SK-N-SH (cell line): ENCODE measurements at regions not wholly inside any gene's neighbourhood (a gene's known extent, or its start where the extent isn't known, plus 50 kb on each side); places are given as distances from the start of the nearest gene placed in this dataset.

Experiments
- CTCF ChIA-PET: fragments of 300-600, 350-600 bp; formaldehyde crosslinking; extraction: SDS; loops from one replicate; lab custom pipeline; 2021; lab: Yijun Ruan, JAX
- POLR2A ChIA-PET: fragments of 350-600 bp; sonication (Branson Sonifier 250); formaldehyde crosslinking; extraction: SDS; loops from one replicate; lab custom pipeline; 2020; ENCODE audit warnings: antibody characterized with exemption, inconsistent platforms; lab: Yijun Ruan, JAX
- DNase-seq: peaks from one replicate; pipeline ENCODE4 v3.0.0; 2012
- H2AFZ ChIP-seq: fragments of 200-600 bp; sonication (generic); 2 replicates; pipeline ENCODE4 v1.8.1; 2016; ENCODE audit warnings: antibody characterized with exemption, mild to moderate bottlenecking, low read depth
- H3F3A ChIP-seq: fragments of 200-600 bp; sonication (generic); replicated peaks from 2 replicates; pipeline ENCODE3; 2016; ENCODE audit warnings: antibody characterized with exemption, mild to moderate bottlenecking; ENCODE audit not compliant: insufficient read depth
- H3K27ac ChIP-seq, 2 experiments: fragments of 200-500 bp in 1 of 2; fragments of 200-600 bp in 1 of 2; sonication (Bioruptor generic) in 1 of 2; sonication (generic), shearing (Covaris generic) in 1 of 2; 2 replicates each; pipeline versions ENCODE4 v1.5.1 to v1.6.1; 2014 to 2016; ENCODE audit warnings: low read depth in 2 of 2, inconsistent platforms in 1 of 2, low read length in 1 of 2, mild to moderate bottlenecking in 1 of 2, mixed read lengths in 1 of 2
- H3K27me3 ChIP-seq: fragments of 200-600 bp; sonication (generic), shearing (Covaris generic); 2 replicates; pipeline ENCODE4 v1.6.1; 2016; ENCODE audit warnings: mixed run types; ENCODE audit not compliant: insufficient read depth
- H3K36me3 ChIP-seq, 2 experiments: fragments of 200-500 bp in 1 of 2; fragments of 200-600 bp in 1 of 2; sonication (Bioruptor generic) in 1 of 2; sonication (generic) in 1 of 2; replicated peaks in 1 of 2; 2 replicates each; pipeline versions ENCODE3 to v1.5.1; 2014 to 2016; ENCODE audit warnings: low read length in 1 of 2, mild to moderate bottlenecking in 1 of 2; ENCODE audit not compliant: insufficient read depth in 2 of 2, control insufficient read depth in 1 of 2
- H3K4me1 ChIP-seq, 2 experiments: fragments of 200-500 bp in 1 of 2; fragments of 200-600 bp in 1 of 2; sonication (Bioruptor generic) in 1 of 2; sonication (generic), shearing (Covaris generic) in 1 of 2; 2 replicates each; pipeline versions ENCODE4 v1.5.1 to v1.6.1; 2014 to 2016; ENCODE audit warnings: low read depth in 1 of 2, low read length in 1 of 2, mixed run types in 1 of 2; ENCODE audit not compliant: insufficient read depth in 2 of 2, control insufficient read depth in 1 of 2
- H3K4me2 ChIP-seq: fragments of 200-600 bp; sonication (generic), shearing (Covaris generic); 2 replicates; pipeline ENCODE4 v1.6.1; 2017; ENCODE audit warnings: mixed run types
- H3K4me3 ChIP-seq, 2 experiments: fragments of 200-500 bp in 1 of 2; fragments of 200-600 bp in 1 of 2; sonication (Bioruptor generic) in 1 of 2; sonication (generic), shearing (Covaris generic) in 1 of 2; 2 replicates each; pipeline versions ENCODE4 v1.5.1 to v1.8.1; 2014 to 2016; ENCODE audit warnings: low read depth in 2 of 2, inconsistent platforms in 1 of 2, low read length in 1 of 2, mild to moderate bottlenecking in 1 of 2, mixed read lengths in 1 of 2, moderate library complexity in 1 of 2
- H3K79me2 ChIP-seq: fragments of 200-600 bp; sonication (generic); 2 replicates; pipeline ENCODE4 v1.8.1; 2017; ENCODE audit warnings: mild to moderate bottlenecking; ENCODE audit not compliant: insufficient read depth
- H3K9ac ChIP-seq: fragments of 200-600 bp; sonication (generic); 2 replicates; pipeline ENCODE4 v1.6.1; 2017; ENCODE audit warnings: mixed run types
- H3K9me2 ChIP-seq: fragments of 200-600 bp; sonication (generic); 2 replicates; pipeline ENCODE4 v1.6.1; 2017; ENCODE audit warnings: mixed run types
- H3K9me3 ChIP-seq: fragments of 200-600 bp; sonication (generic); 2 replicates; pipeline ENCODE4 v1.6.1; 2017; ENCODE audit warnings: mixed run types, mild to moderate bottlenecking, moderate library complexity
- H4K20me1 ChIP-seq: fragments of 200-600 bp; sonication (generic); 2 replicates; pipeline ENCODE4 v1.6.1; 2017; ENCODE audit warnings: mild to moderate bottlenecking, mixed run types; ENCODE audit not compliant: insufficient read depth
- EP300 ChIP-seq, 2 experiments: IDR thresholded peaks; 2 replicates each; pipeline versions ENCODE4 v1.4.0 to v1.6.1; 2012; ENCODE audit warnings: borderline replicate concordance in 1 of 2, low read depth in 1 of 2, low read length in 1 of 2
- EZH2phosphoT487 ChIP-seq: fragments of 200-600 bp; sonication (generic); IDR thresholded peaks from 2 replicates; pipeline ENCODE4 v1.6.1; 2017; ENCODE audit warnings: low read depth, mixed run types, mild to moderate bottlenecking, antibody characterized with exemption, moderate library complexity, borderline replicate concordance
- GABPA ChIP-seq: IDR thresholded peaks from 2 replicates; pipeline ENCODE4 v1.4.0; 2012; ENCODE audit warnings: low read depth, mild to moderate bottlenecking
- RAD21 ChIP-seq: IDR thresholded peaks from 2 replicates; pipeline ENCODE4 v1.6.1; 2012; ENCODE audit warnings: mild to moderate bottlenecking, low read length
- RFX5 ChIP-seq: IDR thresholded peaks from 2 replicates; pipeline ENCODE4 v1.6.1; 2012; ENCODE audit warnings: mild to moderate bottlenecking, improper control_type of control experiment, low read length
- RXRA ChIP-seq: IDR thresholded peaks from 2 replicates; pipeline ENCODE4 v1.4.0; 2012; ENCODE audit warnings: low read depth, mild to moderate bottlenecking, borderline replicate concordance
- TCF12 ChIP-seq: IDR thresholded peaks from 2 replicates; pipeline ENCODE4 v1.4.0; 2012
- YY1 ChIP-seq: IDR thresholded peaks from 2 replicates; pipeline ENCODE4 v1.4.0; 2012; ENCODE audit warnings: low read depth, mild to moderate bottlenecking
- ZBTB33 ChIP-seq: IDR thresholded peaks from 2 replicates; pipeline ENCODE4 v1.4.0; 2012; ENCODE audit warnings: low read depth, borderline replicate concordance
- WGBS: methylation state at CpG from one replicate; pipeline ENCODE4 v1.1.6; 2017; ENCODE audit warnings: low lambda C conversion rate; 5-methylcytosine and 5-hydroxymethylcytosine counted together
- TF ChIP-seq, protein P1 (sequence below): fragments of 200-600 bp; sonication (generic); IDR thresholded peaks from 2 replicates; pipeline ENCODE4 v1.6.1; 2017; ENCODE audit warnings: antibody characterized with exemption, mild to moderate bottlenecking, moderate library complexity
- TF ChIP-seq, protein P2 (sequence below): IDR thresholded peaks from 2 replicates; pipeline ENCODE4 v1.6.1; 2012; ENCODE audit warnings: mild to moderate bottlenecking, low read depth, low read length, moderate library complexity
- TF ChIP-seq, protein P3 (sequence below): IDR thresholded peaks from 2 replicates; pipeline ENCODE4; 2012
- TF ChIP-seq, protein P4 (sequence below): IDR thresholded peaks from 2 replicates; pipeline ENCODE4 v1.4.0; 2012; ENCODE audit warnings: low read depth

DNA sequence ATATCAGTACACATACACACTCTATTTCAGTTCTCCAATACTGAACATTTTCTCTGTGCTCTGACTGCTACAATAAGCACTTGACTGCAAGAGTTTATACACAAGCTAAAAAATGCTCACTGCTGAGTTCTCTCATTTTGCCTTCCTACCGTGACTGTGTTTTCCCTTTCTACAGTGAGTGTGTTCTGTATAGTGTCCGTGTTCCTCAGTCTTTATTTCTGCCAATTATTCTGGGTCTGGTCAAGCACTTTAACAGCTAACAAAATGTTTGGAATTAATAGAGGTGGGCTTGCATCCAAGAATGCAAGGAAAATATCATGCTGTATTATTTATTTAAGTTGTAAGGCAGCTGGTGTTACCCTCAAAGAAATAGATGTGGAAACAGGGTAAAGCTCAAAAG, 217.0 kb upstream of the NREP start:
- Histone ChIP-seq H3K9me3 (no peaks in the 10 kb centered on the region), H3K9me2 (no peaks in the 10 kb centered on the region), H3F3A (peaks cover 14% of the 10 kb centered on the region), H3K4me2 (no peak overlapping the region), H3K79me2 (no peaks in the 10 kb centered on the region), H3K27ac (peak overlapping the region in 1 of 2 experiments; percentile 36; a peak in 2 of 4 replicates), H3K4me1 (peaks cover 12 to 13% of the 10 kb centered on the region in 2 experiments; a peak in 3 of 4 replicates)
- CTCF ChIA-PET: no interaction called here
- WGBS: 35% methylated on average over 2 of the region's 2 CpGs
- no peak for DNase-seq
- TF ChIP-seq ZBTB33: no peak
- TF ChIP-seq, all 33 proteins: peak for 0
- Histone ChIP-seq H3K9ac (no peak overlapping the region), H3K27me3 (no peaks in the 10 kb centered on the region), H4K20me1 (no peaks in the 10 kb centered on the region), H2AFZ (no peak overlapping the region), H3K4me3 (no peak overlapping the region), H3K36me3 (no peaks in the 10 kb centered on the region)
- POLR2A ChIA-PET: no interaction called here

DNA sequence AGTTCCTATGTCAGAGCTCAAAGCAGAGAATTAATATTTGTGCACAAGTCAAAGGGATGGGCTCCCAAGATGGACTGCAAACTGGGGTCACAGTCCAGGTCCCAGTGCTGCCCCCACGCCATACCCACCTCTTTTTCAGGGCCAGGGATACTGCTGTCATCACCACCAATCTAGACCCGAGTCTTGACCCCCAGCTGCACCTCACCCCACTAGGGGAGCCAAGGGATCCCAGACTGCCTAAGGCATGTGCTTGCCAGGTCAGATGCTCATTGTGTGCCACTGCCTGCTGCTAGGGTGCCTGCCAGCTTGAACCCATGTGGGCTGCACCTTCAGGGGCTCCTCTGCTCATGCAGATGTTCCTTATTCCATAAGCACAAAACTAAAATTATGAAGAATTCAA, 215.6 kb upstream of the NREP start:
- no peak overlapping the region for H3K4me3 ChIP-seq
- peaks cover 12 to 13% of the 10 kb centered on the region in 2 experiments; a peak in 3 of 4 replicates for H3K4me1 ChIP-seq
- peaks cover 18% of the 10 kb centered on the region for H3F3A ChIP-seq
- TF ChIP-seq TCF12 (no peak), GABPA (no peak), EZH2phosphoT487 (no peak), RAD21 (no peak), RXRA (no peak), YY1 (no peak)
- TF ChIP-seq, protein P1, sequence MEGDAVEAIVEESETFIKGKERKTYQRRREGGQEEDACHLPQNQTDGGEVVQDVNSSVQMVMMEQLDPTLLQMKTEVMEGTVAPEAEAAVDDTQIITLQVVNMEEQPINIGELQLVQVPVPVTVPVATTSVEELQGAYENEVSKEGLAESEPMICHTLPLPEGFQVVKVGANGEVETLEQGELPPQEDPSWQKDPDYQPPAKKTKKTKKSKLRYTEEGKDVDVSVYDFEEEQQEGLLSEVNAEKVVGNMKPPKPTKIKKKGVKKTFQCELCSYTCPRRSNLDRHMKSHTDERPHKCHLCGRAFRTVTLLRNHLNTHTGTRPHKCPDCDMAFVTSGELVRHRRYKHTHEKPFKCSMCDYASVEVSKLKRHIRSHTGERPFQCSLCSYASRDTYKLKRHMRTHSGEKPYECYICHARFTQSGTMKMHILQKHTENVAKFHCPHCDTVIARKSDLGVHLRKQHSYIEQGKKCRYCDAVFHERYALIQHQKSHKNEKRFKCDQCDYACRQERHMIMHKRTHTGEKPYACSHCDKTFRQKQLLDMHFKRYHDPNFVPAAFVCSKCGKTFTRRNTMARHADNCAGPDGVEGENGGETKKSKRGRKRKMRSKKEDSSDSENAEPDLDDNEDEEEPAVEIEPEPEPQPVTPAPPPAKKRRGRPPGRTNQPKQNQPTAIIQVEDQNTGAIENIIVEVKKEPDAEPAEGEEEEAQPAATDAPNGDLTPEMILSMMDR: no peak
- H3K9me2 ChIP-seq: no peaks in the 10 kb centered on the region
- H4K20me1 ChIP-seq: no peaks in the 10 kb centered on the region
- H3K36me3 ChIP-seq: no peaks in the 10 kb centered on the region
- H3K27ac ChIP-seq: no peak overlapping the region
- CTCF ChIA-PET: interaction anchor here (0.8 kb wide), 1 partner anchor 14 kb away, joined by 3 read pairs; no protein-coding TSS in a partner anchor
- H3K9ac ChIP-seq: no peak overlapping the region
- no peaks in the 10 kb centered on the region for H3K27me3 ChIP-seq
- 56% methylated on average over 2 of the region's 2 CpGs for WGBS
- DNase-seq: no peak
- H3K79me2 ChIP-seq: no peaks in the 10 kb centered on the region
- POLR2A ChIA-PET: no interaction called here
- H3K9me3 ChIP-seq: no peaks in the 10 kb centered on the region
- H2AFZ ChIP-seq: no peak overlapping the region
- no peak overlapping the region for H3K4me2 ChIP-seq

GRCh38 chr5:111972080-111972479, 215.1 kb upstream of the NREP start:
- Histone ChIP-seq H3K27ac (no peak overlapping the region), H3K4me2 (no peak overlapping the region)
- POLR2A ChIA-PET: no interaction called here
- TF ChIP-seq RFX5 (no peak), TCF12 (no peak), EP300 (IDR thresholded peaks at IDR 0.05; ENCODE audit: borderline replicate concordance in 1 of 2, low read depth in 1 of 2, low read length in 1 of 2) (no peak)
- TF ChIP-seq, protein P2, sequence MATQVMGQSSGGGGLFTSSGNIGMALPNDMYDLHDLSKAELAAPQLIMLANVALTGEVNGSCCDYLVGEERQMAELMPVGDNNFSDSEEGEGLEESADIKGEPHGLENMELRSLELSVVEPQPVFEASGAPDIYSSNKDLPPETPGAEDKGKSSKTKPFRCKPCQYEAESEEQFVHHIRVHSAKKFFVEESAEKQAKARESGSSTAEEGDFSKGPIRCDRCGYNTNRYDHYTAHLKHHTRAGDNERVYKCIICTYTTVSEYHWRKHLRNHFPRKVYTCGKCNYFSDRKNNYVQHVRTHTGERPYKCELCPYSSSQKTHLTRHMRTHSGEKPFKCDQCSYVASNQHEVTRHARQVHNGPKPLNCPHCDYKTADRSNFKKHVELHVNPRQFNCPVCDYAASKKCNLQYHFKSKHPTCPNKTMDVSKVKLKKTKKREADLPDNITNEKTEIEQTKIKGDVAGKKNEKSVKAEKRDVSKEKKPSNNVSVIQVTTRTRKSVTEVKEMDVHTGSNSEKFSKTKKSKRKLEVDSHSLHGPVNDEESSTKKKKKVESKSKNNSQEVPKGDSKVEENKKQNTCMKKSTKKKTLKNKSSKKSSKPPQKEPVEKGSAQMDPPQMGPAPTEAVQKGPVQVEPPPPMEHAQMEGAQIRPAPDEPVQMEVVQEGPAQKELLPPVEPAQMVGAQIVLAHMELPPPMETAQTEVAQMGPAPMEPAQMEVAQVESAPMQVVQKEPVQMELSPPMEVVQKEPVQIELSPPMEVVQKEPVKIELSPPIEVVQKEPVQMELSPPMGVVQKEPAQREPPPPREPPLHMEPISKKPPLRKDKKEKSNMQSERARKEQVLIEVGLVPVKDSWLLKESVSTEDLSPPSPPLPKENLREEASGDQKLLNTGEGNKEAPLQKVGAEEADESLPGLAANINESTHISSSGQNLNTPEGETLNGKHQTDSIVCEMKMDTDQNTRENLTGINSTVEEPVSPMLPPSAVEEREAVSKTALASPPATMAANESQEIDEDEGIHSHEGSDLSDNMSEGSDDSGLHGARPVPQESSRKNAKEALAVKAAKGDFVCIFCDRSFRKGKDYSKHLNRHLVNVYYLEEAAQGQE: no peak
- TF ChIP-seq, protein P3, sequence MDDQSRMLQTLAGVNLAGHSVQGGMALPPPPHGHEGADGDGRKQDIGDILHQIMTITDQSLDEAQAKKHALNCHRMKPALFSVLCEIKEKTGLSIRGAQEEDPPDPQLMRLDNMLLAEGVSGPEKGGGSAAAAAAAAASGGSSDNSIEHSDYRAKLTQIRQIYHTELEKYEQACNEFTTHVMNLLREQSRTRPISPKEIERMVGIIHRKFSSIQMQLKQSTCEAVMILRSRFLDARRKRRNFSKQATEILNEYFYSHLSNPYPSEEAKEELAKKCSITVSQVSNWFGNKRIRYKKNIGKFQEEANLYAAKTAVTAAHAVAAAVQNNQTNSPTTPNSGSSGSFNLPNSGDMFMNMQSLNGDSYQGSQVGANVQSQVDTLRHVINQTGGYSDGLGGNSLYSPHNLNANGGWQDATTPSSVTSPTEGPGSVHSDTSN: no peak
- TF ChIP-seq, protein P4, sequence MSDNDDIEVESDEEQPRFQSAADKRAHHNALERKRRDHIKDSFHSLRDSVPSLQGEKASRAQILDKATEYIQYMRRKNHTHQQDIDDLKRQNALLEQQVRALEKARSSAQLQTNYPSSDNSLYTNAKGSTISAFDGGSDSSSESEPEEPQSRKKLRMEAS: no peak

More at GRCh38 chr5:111972080-111972479, 215.1 kb upstream of the NREP start:
- H3K9me3 ChIP-seq: no peaks in the 10 kb centered on the region
- WGBS: 86% methylated on average over 2 of the region's 2 CpGs
- DNase-seq: no peak
- H3K27me3 ChIP-seq: no peaks in the 10 kb centered on the region
- no peak overlapping the region for H3K4me3 ChIP-seq
- no peaks in the 10 kb centered on the region for H3K79me2 ChIP-seq
- H4K20me1 ChIP-seq: no peaks in the 10 kb centered on the region
- no peak overlapping the region for H3K9ac ChIP-seq
- peaks cover 18% of the 10 kb centered on the region for H3F3A ChIP-seq
- H3K4me1 ChIP-seq: peaks cover 12 to 13% of the 10 kb centered on the region in 2 experiments; a peak in 3 of 4 replicates
- CTCF ChIA-PET: interaction anchor here (0.8 kb wide), 1 partner anchor 14 kb away, joined by 3 read pairs; no protein-coding TSS in a partner anchor
- H2AFZ ChIP-seq: no peak overlapping the region
- no peaks in the 10 kb centered on the region for H3K36me3 ChIP-seq
- no peaks in the 10 kb centered on the region for H3K9me2 ChIP-seq
